MV-4-11 (cell line): ENCODE measurements at regions not wholly inside any gene's neighbourhood (a gene's known extent, or its start where the extent isn't known, plus 50 kb on each side); places are given as distances from the start of the nearest gene placed in this dataset.
"Not testable (repeated sequence)": the region's sequence is repeated elsewhere in the genome, so short reads cannot be mapped to it uniquely, and the experiment has no call there.

Experiments used
- DNase-seq: peaks from one replicate; lab custom pipeline; 2025; lab: John Stamatoyannopoulos, UW

GRCh38 chr15:77896147-77897112 lies 181.1 kb downstream of the TBC1D2B start:
- not testable (repeated sequence) for DNase-seq

GRCh38 chr15:77895742-77896141 lies 181.8 kb downstream of the TBC1D2B start:
- no peak for DNase-seq

- DNase-seq = peak; percentile 71
Measured at GRCh38 chr15:77895145-77895544, 182.4 kb downstream of the TBC1D2B start.

- not testable (repeated sequence) for DNase-seq
Measured at GRCh38 chr15:77893671-77894640, 183.6 kb downstream of the TBC1D2B start.

GRCh38 chr15:77893246-77893645 lies 184.3 kb downstream of the TBC1D2B start:
- DNase-seq = not testable (repeated sequence)

GRCh38 chr15:77892335-77892734 lies 185.2 kb downstream of the TBC1D2B start:
- no peak for DNase-seq

- peak; percentile 56 for DNase-seq
Measured at GRCh38 chr15:77891862-77892261, 185.6 kb downstream of the TBC1D2B start.

- peak; percentile 64 for DNase-seq
Measured at GRCh38 chr15:77890911-77891801, 186.4 kb downstream of the TBC1D2B start.

- not testable (repeated sequence) for DNase-seq
Measured at GRCh38 chr15:77889828-77890725, 187.4 kb downstream of the TBC1D2B start.

GRCh38 chr15:77889009-77889806 lies 188.3 kb downstream of the TBC1D2B start:
- peak; percentile 26 for DNase-seq

- DNase-seq = not testable (repeated sequence)
Measured at GRCh38 chr15:77887563-77888429, 189.7 kb downstream of the TBC1D2B start.

- no peak for DNase-seq
Measured at GRCh38 chr15:77886805-77887448, 190.6 kb downstream of the TBC1D2B start.

- peak; percentile 8 for DNase-seq
Measured at GRCh38 chr15:77885877-77886500, 191.5 kb downstream of the TBC1D2B start.

GRCh38 chr15:77883012-77883411 lies 194.5 kb downstream of the TBC1D2B start:
- DNase-seq = not testable (repeated sequence)

- no peak for DNase-seq
Measured at GRCh38 chr15:77881950-77882349, 195.6 kb downstream of the TBC1D2B start.

GRCh38 chr15:77881535-77881934 lies 196.0 kb downstream of the TBC1D2B start:
- DNase-seq = not testable (repeated sequence)

GRCh38 chr15:77879466-77879865 lies 198.0 kb downstream of the TBC1D2B start:
- DNase-seq = not testable (repeated sequence)
